ENCODE measurements at regions not wholly inside any gene's neighbourhood (a gene's known extent, or its start where the extent isn't known, plus 50 kb on each side); places are given as distances from the start of the nearest gene placed in this dataset.

DNA sequence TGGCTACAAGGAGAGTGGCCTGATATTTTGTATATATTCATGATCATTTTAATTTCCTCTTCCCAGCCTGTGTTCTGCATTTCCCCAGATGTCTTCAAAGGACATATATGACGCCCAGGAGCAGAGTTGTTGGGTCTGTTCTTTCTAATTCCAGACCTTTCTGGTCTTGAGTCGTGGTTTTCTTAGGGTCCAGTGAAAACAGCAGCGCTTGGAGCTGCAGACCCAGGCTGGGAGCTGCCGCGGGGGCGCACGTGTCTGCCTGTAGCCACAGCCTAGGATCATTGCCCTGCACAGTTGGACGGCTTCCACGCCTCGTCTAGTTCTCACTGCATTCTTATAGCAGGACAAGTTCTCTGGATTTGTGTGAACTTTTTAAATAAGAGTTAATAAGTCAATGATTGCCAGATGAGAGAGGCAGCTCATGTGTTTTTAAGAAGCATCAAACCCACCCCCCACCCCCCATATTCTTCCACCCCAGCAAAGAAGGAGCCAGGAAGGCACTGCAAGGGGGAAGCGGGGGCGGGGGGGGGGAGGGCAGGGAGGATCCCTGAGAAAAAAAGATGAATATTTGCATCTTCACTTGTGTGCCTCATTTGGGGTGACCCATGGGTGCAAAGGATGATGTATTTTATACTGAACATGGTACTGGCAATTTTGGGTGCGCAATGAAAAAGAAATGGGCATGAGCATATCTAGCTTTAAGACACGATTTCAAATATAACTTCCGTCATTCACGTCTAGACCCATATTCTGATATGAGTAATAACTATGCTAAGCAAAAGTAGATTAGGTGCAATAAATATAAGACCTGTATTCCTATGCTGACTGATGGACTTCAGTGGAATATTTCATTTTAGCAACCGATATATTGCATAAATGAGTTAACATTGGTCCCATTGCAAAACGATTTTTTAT is 160.0 kb downstream of the TBXT start:
- no peak for TF ChIP-seq CTCF (conservative IDR thresholded peaks at IDR 0.05 in 1 of 2, IDR thresholded peaks at IDR 0.05 in 1 of 2; ENCODE audit: extremely low read depth in 1 of 2, insufficient read depth in 1 of 2, low read depth in 1 of 2, low read length in 2 of 2)
- no peak for TF ChIP-seq EZH2 (IDR thresholded peaks at IDR 0.05; ENCODE audit: borderline replicate concordance, low read length)

All from mammary epithelial cell (primary cell).